Trophoblast cell (in vitro differentiated cells and primary cell): ENCODE measurements at regions not wholly inside any gene's neighbourhood (a gene's known extent, or its start where the extent isn't known, plus 50 kb on each side); places are given as distances from the start of the nearest gene placed in this dataset.

Experiments used
- DNase-seq, 2 donors: peaks; one replicate each; pipeline ENCODE4 v3.0.0-alpha.2; 2016
- H2AFZ ChIP-seq: 2 replicates; pipeline ENCODE4 v1.6.1; 2013; ENCODE audit warnings: low read length, moderate library complexity, mild to moderate bottlenecking; ENCODE audit not compliant: insufficient read depth, poor library complexity
- H2AK5ac ChIP-seq: 2 replicates; pipeline ENCODE4 v1.6.1; 2013; ENCODE audit warnings: mild to moderate bottlenecking, low read length
- H2BK120ac ChIP-seq: 2 replicates; pipeline ENCODE4 v1.6.1; 2013; ENCODE audit warnings: low read length, mild to moderate bottlenecking, moderate library complexity; ENCODE audit not compliant: insufficient read depth, poor library complexity
- H2BK12ac ChIP-seq: 2 replicates; pipeline ENCODE4 v1.6.1; 2013; ENCODE audit warnings: mild to moderate bottlenecking, low read length, moderate library complexity
- H2BK5ac ChIP-seq: 2 replicates; pipeline ENCODE4 v1.6.1; 2013; ENCODE audit warnings: low read length, low read depth, moderate library complexity, mild to moderate bottlenecking; ENCODE audit not compliant: poor library complexity
- H3K14ac ChIP-seq: 2 replicates; pipeline ENCODE4 v1.6.1; 2013; ENCODE audit warnings: mild to moderate bottlenecking, low read length
- H3K18ac ChIP-seq: 2 replicates; pipeline ENCODE4 v1.6.1; 2013; ENCODE audit warnings: mild to moderate bottlenecking, low read length
- H3K23ac ChIP-seq: 2 replicates; pipeline ENCODE4 v1.6.1; 2013; ENCODE audit warnings: low read length
- H3K27ac ChIP-seq: 2 replicates; pipeline ENCODE4 v1.5.1; 2013; ENCODE audit warnings: low read depth, mild to moderate bottlenecking, inconsistent platforms, low read length, moderate library complexity
- H3K27me3 ChIP-seq: 2 replicates; pipeline ENCODE4 v1.6.1; 2013; ENCODE audit warnings: inconsistent platforms, mild to moderate bottlenecking, low read length, moderate library complexity; ENCODE audit not compliant: insufficient read depth
- H3K36me3 ChIP-seq, 2 experiments: 1 replicate in 1 of 2; 2 replicates in 1 of 2; pipeline ENCODE4 v1.6.1; 2013; ENCODE audit warnings: low read length in 2 of 2, mild to moderate bottlenecking in 2 of 2, moderate library complexity in 1 of 2; ENCODE audit not compliant: insufficient read depth in 2 of 2, control insufficient read depth in 1 of 2
- H3K4ac ChIP-seq: 2 replicates; pipeline ENCODE4 v1.6.1; 2013; ENCODE audit warnings: low read depth, mild to moderate bottlenecking, low read length, moderate library complexity
- H3K4me1 ChIP-seq, 2 experiments: 1 replicate in 1 of 2; 2 replicates in 1 of 2; pipeline ENCODE4 v1.6.1; 2013; ENCODE audit warnings: low read length in 2 of 2, mild to moderate bottlenecking in 2 of 2, moderate library complexity in 1 of 2; ENCODE audit not compliant: insufficient read depth in 2 of 2, control insufficient read depth in 1 of 2
- H3K4me2 ChIP-seq: 2 replicates; pipeline ENCODE4 v1.6.1; 2013; ENCODE audit warnings: inconsistent platforms, mild to moderate bottlenecking, low read length, moderate library complexity
- H3K4me3 ChIP-seq: 2 replicates; pipeline ENCODE4 v1.5.1; 2013; ENCODE audit warnings: mild to moderate bottlenecking, low read depth, low read length, inconsistent platforms
- H3K79me1 ChIP-seq: one replicate; pipeline ENCODE4 v1.6.1; 2013; ENCODE audit warnings: low read length
- H3K79me2 ChIP-seq: 2 replicates; pipeline ENCODE4 v1.6.1; 2013; ENCODE audit warnings: low read length, mild to moderate bottlenecking; ENCODE audit not compliant: control insufficient read depth, insufficient read depth, poor library complexity
- H3K9ac ChIP-seq: 2 replicates; pipeline ENCODE4 v1.6.1; 2013; ENCODE audit warnings: mild to moderate bottlenecking, low read length
- H3K9me3 ChIP-seq: 2 replicates; pipeline ENCODE4 v1.6.1; 2013; ENCODE audit warnings: low read depth, mild to moderate bottlenecking, control low read depth, inconsistent platforms, low read length; ENCODE audit not compliant: insufficient read depth
- H4K12ac ChIP-seq: 2 replicates; pipeline ENCODE4 v1.6.1; 2013; ENCODE audit warnings: low read depth, mild to moderate bottlenecking, low read length, moderate library complexity
- H4K8ac ChIP-seq: 2 replicates; pipeline ENCODE4 v1.6.1; 2013; ENCODE audit warnings: low read depth, mild to moderate bottlenecking, low read length, moderate library complexity
- H4K91ac ChIP-seq: one replicate; pipeline ENCODE4 v1.6.1; 2013; ENCODE audit warnings: low read depth, mild to moderate bottlenecking, low read length, moderate library complexity
- WGBS: extraction: QIAGEN DNeasy Blood & Tissue Kit; methylation state at CpG from one replicate; pipeline ENCODE4 v1.1.7; 2013; ENCODE audit warnings: missing lambda C conversion rate; ENCODE audit not compliant: insufficient read length, insufficient coverage; ENCODE audit errors: extremely low coverage; 5-methylcytosine and 5-hydroxymethylcytosine counted together

DNA sequence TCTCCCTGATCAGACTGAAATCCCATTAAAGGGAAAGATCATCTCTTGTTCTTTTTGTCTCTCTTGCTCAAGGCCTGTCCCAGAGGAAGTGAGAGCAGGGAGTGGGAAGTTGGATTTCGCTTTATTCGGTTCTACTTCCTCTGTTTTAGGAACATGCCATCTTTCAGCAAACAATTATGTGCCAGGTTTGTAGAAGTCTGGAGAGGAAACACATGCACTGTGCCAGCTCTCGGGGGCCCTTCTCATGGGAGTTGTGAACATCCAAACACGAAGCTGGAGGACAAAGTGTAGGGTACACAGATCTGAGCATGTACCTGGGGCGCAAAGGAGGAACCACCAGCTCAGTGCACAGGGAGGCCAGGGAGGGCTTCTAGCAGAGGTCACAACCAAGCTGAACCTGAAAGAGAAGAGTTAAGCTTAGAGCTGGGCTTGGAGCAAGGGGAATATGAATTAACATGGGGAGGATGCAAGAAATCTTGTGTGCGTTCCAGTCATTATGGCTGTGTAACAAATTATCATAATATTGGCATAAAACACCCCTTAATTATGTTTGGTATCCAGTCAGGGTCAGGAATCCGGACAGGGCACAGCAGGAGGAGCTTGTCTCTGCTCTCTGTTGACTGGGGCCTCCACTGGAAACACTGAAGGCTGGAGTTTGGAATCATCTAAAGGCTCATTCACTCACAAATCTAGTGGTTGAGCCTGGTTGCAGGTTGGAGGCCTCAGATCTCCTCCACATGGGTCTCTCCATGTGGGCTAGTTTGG is 128.6 kb downstream of the ZFP36L2 start:
- no CpG with 5 or more reads among the region's 7 CpGs for WGBS
- no peak overlapping the region for H2BK5ac ChIP-seq
- no peak overlapping the region for H2BK120ac ChIP-seq
- no peak overlapping the region for H3K14ac ChIP-seq
- no peak overlapping the region for H3K4me3 ChIP-seq
- no peaks in the 10 kb centered on the region for H3K9me3 ChIP-seq
- no peak overlapping the region for H3K23ac ChIP-seq
- no peak overlapping the region for H3K27ac ChIP-seq
- no peak overlapping the region for H3K18ac ChIP-seq
- no peak overlapping the region for H2AFZ ChIP-seq
- H2AK5ac ChIP-seq = no peak overlapping the region
- no peak overlapping the region for H3K4me2 ChIP-seq
- H3K27me3 ChIP-seq = no peaks in the 10 kb centered on the region
- no peak overlapping the region for H4K91ac ChIP-seq
- H3K4ac ChIP-seq = no peak overlapping the region
- no peak overlapping the region for H4K8ac ChIP-seq
- H3K9ac ChIP-seq = no peak overlapping the region
- H3K4me1 ChIP-seq = peaks cover 3 to 10% of the 10 kb centered on the region in 2 experiments
- H4K12ac ChIP-seq = no peak overlapping the region
- H3K79me2 ChIP-seq = peaks cover 1% of the 10 kb centered on the region
- peaks cover 7% of the 10 kb centered on the region for H3K79me1 ChIP-seq
- H3K36me3 ChIP-seq = no peaks in the 10 kb centered on the region
- H2BK12ac ChIP-seq = no peak overlapping the region
- DNase-seq = no peak

- H4K91ac ChIP-seq = no peak overlapping the region
- WGBS = no CpG with 5 or more reads among the region's 4 CpGs
- H3K27me3 ChIP-seq = no peaks in the 10 kb centered on the region
- DNase-seq = no peak
- H3K36me3 ChIP-seq = no peaks in the 10 kb centered on the region
- H3K9me3 ChIP-seq = no peaks in the 10 kb centered on the region
- no peak overlapping the region for H2AK5ac ChIP-seq
- no peak overlapping the region for H3K4ac ChIP-seq
- no peak overlapping the region for H3K4me2 ChIP-seq
- H3K4me1 ChIP-seq = peaks cover 0 to 4% of the 10 kb centered on the region in 2 experiments
- no peak overlapping the region for H3K27ac ChIP-seq
- H3K79me2 ChIP-seq = no peaks in the 10 kb centered on the region
- H3K23ac ChIP-seq = no peak overlapping the region
- H3K9ac ChIP-seq = no peak overlapping the region
- no peak overlapping the region for H4K8ac ChIP-seq
- H2BK5ac ChIP-seq = no peak overlapping the region
- H2BK120ac ChIP-seq = no peak overlapping the region
- H2BK12ac ChIP-seq = no peak overlapping the region
- no peak overlapping the region for H3K4me3 ChIP-seq
- H3K18ac ChIP-seq = no peak overlapping the region
- H3K79me1 ChIP-seq = peaks cover 2% of the 10 kb centered on the region
- no peak overlapping the region for H3K14ac ChIP-seq
- H4K12ac ChIP-seq = no peak overlapping the region
- H2AFZ ChIP-seq = no peak overlapping the region
Observed at GRCh38 chr2:43095533-43096295, 130.7 kb downstream of the ZFP36L2 start.

- no peaks in the 10 kb centered on the region for H3K79me2 ChIP-seq
- peaks cover 4 to 7% of the 10 kb centered on the region in 2 experiments for H3K4me1 ChIP-seq
- H4K8ac ChIP-seq = no peak overlapping the region
- H3K4me2 ChIP-seq = no peak overlapping the region
- no peak overlapping the region for H3K23ac ChIP-seq
- no peak overlapping the region for H4K91ac ChIP-seq
- H3K9me3 ChIP-seq = no peaks in the 10 kb centered on the region
- no peak overlapping the region for H2BK12ac ChIP-seq
- no peak for DNase-seq
- no peak overlapping the region for H2AK5ac ChIP-seq
- no CpG with 5 or more reads among the region's 2 CpGs for WGBS
- H4K12ac ChIP-seq = no peak overlapping the region
- peaks cover 2% of the 10 kb centered on the region for H3K79me1 ChIP-seq
- H3K27me3 ChIP-seq = no peaks in the 10 kb centered on the region
- no peak overlapping the region for H3K9ac ChIP-seq
- H2BK120ac ChIP-seq = no peak overlapping the region
- H3K27ac ChIP-seq = no peak overlapping the region
- no peak overlapping the region for H3K18ac ChIP-seq
- H3K36me3 ChIP-seq = no peaks in the 10 kb centered on the region
- no peak overlapping the region for H3K4me3 ChIP-seq
- H2BK5ac ChIP-seq = no peak overlapping the region
- H2AFZ ChIP-seq = no peak overlapping the region
- no peak overlapping the region for H3K14ac ChIP-seq
- no peak overlapping the region for H3K4ac ChIP-seq
Observed at GRCh38 chr2:43092520-43093179, 133.8 kb downstream of the ZFP36L2 start.

DNA sequence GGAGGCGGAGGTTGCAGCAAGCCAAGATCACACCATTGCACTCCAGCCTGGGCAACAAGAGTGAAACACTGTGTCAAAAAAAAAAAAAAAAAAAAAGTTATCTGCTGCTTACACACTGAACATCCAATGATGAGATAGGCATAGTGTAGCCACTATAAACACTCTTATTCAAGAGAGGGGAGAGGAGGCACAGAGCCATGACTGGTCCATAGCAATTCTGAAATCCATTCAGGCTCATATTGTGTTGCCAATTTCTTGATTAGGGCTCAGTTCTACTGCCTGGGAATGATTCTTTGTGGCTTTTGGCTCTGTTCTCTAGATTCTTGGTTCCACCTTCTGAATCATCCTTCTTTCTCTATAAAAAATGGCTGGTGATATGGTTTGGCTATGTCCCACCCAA is 136.1 kb downstream of the ZFP36L2 start:
- Histone ChIP-seq H2AFZ (no peak overlapping the region), H3K4me3 (no peak overlapping the region), H3K4me2 (no peak overlapping the region), H3K9me3 (no peaks in the 10 kb centered on the region), H4K91ac (no peak overlapping the region), H4K8ac (no peak overlapping the region), H3K4me1 (peaks cover 18 to 26% of the 10 kb centered on the region in 2 experiments), H3K79me2 (peaks cover 7% of the 10 kb centered on the region), H3K23ac (no peak overlapping the region), H3K79me1 (peaks cover 15% of the 10 kb centered on the region), H3K9ac (no peak overlapping the region), H3K4ac (no peak overlapping the region), H4K12ac (no peak overlapping the region), H3K27me3 (no peaks in the 10 kb centered on the region), H3K18ac (no peak overlapping the region), H3K36me3 (no peaks in the 10 kb centered on the region), H2BK5ac (no peak overlapping the region), H2BK120ac (no peak overlapping the region), H3K27ac (no peak overlapping the region), H2AK5ac (no peak overlapping the region), H3K14ac (no peak overlapping the region), H2BK12ac (no peak overlapping the region)
- DNase-seq = no peak
- no CpG with 5 or more reads among the region's 1 CpG for WGBS
